ENCODE measurements at regions not wholly inside any gene's neighbourhood (a gene's known extent, or its start where the extent isn't known, plus 50 kb on each side); places are given as distances from the start of the nearest gene placed in this dataset.
A peak's percentile ranks its signal among the peaks of the same experiment; 100 is the strongest.

GRCh38 chr15:95716708-95717107 lies 613.8 kb upstream of the NR2F2 start:
- Histone ChIP-seq H3K9me3 (no peaks in the 10 kb centered on the region), H3K27me3 (no peaks in the 10 kb centered on the region), H3K27ac (no peak overlapping the region), H3K4me3 (no peak overlapping the region), H3K4me1 (no peaks in the 10 kb centered on the region), H3K36me3 (no peaks in the 10 kb centered on the region)
- DNase-seq (ENCODE audit: low spot score in 2 of 2): no peak
- intact Hi-C loops (cut with DNase I; ENCODE audit: low total_unique reads): no loop called here
- TF ChIP-seq, protein P1, sequence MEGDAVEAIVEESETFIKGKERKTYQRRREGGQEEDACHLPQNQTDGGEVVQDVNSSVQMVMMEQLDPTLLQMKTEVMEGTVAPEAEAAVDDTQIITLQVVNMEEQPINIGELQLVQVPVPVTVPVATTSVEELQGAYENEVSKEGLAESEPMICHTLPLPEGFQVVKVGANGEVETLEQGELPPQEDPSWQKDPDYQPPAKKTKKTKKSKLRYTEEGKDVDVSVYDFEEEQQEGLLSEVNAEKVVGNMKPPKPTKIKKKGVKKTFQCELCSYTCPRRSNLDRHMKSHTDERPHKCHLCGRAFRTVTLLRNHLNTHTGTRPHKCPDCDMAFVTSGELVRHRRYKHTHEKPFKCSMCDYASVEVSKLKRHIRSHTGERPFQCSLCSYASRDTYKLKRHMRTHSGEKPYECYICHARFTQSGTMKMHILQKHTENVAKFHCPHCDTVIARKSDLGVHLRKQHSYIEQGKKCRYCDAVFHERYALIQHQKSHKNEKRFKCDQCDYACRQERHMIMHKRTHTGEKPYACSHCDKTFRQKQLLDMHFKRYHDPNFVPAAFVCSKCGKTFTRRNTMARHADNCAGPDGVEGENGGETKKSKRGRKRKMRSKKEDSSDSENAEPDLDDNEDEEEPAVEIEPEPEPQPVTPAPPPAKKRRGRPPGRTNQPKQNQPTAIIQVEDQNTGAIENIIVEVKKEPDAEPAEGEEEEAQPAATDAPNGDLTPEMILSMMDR (IDR thresholded peaks at IDR 0.05): no peak
- TF ChIP-seq POLR2A (IDR thresholded peaks at IDR 0.05) (no peak), POLR2AphosphoS5 (IDR thresholded peaks at IDR 0.05) (no peak)

DNA sequence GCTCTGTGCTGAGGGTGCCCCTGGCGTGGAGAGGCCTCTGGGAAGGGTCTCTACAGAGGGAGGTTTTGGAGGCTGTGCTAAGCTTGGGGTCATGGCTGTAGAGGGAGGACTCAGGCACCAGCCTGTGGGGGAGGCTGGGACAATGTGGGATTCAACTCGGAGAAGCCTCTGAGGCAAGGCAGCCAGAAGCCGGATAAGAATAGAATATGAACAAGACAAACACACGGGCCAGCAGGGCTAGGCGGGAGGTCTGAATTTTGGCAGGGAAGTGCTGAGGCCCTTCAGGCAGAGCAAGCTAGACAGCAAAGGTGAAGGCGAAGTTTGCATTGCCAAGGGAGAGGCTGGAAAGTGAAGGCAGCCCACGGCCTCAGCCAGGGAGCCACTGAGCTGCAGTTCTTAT lies 612.1 kb upstream of the NR2F2 start:
- TF ChIP-seq, protein P1 (IDR thresholded peaks at IDR 0.05): no peak
- TF ChIP-seq POLR2AphosphoS5 (IDR thresholded peaks at IDR 0.05): no peak
- no peak for TF ChIP-seq POLR2A (IDR thresholded peaks at IDR 0.05)
- Histone ChIP-seq H3K4me1 (no peaks in the 10 kb centered on the region), H3K27me3 (no peaks in the 10 kb centered on the region), H3K27ac (no peak overlapping the region), H3K4me3 (no peak overlapping the region), H3K36me3 (peaks cover 3% of the 10 kb centered on the region), H3K9me3 (no peaks in the 10 kb centered on the region)
- intact Hi-C loops (cut with DNase I; ENCODE audit: low total_unique reads): no loop called here
- DNase-seq (ENCODE audit: low spot score in 2 of 2): peak in 1 of 2 donors; percentile 19

DNA sequence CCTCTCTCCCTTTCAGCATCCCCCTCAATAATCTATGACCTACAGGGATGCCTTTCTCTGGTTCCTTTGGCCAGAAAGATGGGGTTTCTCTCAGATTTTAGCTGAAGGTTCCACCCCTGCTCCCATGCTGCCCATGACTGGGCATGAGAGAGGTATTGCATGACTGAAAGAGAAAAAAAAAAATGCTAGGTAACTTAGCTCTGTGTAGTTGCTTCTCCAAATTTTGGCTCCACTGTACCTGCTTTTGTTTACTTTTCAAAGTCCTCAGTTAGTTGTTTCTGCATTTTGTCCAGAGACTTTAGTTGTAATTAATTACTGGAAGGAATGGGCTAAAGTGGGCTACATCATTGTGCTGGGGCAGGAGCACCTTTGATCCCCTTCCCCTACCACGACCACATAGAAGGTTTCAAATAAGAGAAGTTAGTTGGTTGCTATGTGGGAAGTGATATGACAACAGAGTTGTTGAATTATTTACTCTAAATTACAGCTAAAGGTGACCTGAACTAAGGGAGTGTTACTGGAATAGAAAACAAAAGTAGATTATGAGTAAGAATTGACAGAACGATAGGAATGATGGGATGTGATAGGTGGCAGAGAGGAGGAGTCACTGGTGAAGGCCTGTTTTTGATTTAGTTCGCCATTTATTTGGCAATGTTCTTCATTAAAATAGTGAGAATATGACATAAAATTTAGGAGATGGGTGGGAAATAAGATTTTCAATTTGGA lies 605.4 kb upstream of the NR2F2 start:
- Histone ChIP-seq H3K27me3 (no peaks in the 10 kb centered on the region), H3K4me3 (no peak overlapping the region), H3K27ac (no peak overlapping the region), H3K36me3 (peaks cover 3% of the 10 kb centered on the region), H3K4me1 (no peaks in the 10 kb centered on the region), H3K9me3 (no peaks in the 10 kb centered on the region)
- intact Hi-C loops (cut with DNase I; ENCODE audit: low total_unique reads): no loop called here
- no peak for TF ChIP-seq POLR2A (IDR thresholded peaks at IDR 0.05)
- TF ChIP-seq, protein P1 (IDR thresholded peaks at IDR 0.05): no peak
- no peak for TF ChIP-seq POLR2AphosphoS5 (IDR thresholded peaks at IDR 0.05)
- DNase-seq (ENCODE audit: low spot score in 2 of 2): no peak

GRCh38 chr15:95726891-95727290 lies 603.6 kb upstream of the NR2F2 start:
- no peaks in the 10 kb centered on the region for H3K27me3 ChIP-seq
- H3K9me3 ChIP-seq: no peaks in the 10 kb centered on the region
- intact Hi-C loops (cut with DNase I; ENCODE audit: low total_unique reads): no loop called here
- DNase-seq (ENCODE audit: low spot score in 2 of 2): no peak
- H3K4me3 ChIP-seq: no peak overlapping the region
- no peaks in the 10 kb centered on the region for H3K4me1 ChIP-seq
- no peak overlapping the region for H3K27ac ChIP-seq
- H3K36me3 ChIP-seq: peaks cover 3% of the 10 kb centered on the region
- TF ChIP-seq, protein P1 (IDR thresholded peaks at IDR 0.05): no peak
- TF ChIP-seq POLR2AphosphoS5 (IDR thresholded peaks at IDR 0.05) (no peak), POLR2A (IDR thresholded peaks at IDR 0.05) (no peak)

DNA sequence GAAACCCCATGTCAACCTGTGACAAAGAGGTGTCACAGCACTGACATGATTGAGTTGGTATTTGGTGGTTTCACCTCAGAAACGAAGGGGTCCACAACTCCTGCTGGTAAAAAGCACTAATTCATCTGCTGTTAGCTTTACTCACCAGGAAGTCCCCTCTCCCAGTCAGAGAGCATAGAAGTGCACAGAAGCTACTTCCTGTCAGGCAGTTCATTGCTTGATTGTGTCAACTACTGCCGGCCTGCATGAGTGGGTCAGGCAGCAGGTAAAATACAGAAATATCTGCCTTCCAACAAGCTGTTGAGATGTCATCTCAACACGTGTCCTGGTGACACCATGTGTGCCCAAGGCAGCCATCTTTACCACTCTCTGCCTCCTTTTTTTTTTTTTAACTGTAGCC lies 596.6 kb upstream of the NR2F2 start:
- H3K4me3 ChIP-seq: no peak overlapping the region
- intact Hi-C loops (cut with DNase I; ENCODE audit: low total_unique reads): loop anchor here (5.0 kb wide), 1 partner anchor 418 kb away; no protein-coding TSS in a partner anchor
- DNase-seq (ENCODE audit: low spot score in 2 of 2): no peak

More for the DNA sequence above, 596.6 kb upstream of the NR2F2 start:
- no peaks in the 10 kb centered on the region for H3K36me3 ChIP-seq
- no peaks in the 10 kb centered on the region for H3K9me3 ChIP-seq
- H3K4me1 ChIP-seq: no peaks in the 10 kb centered on the region
- TF ChIP-seq POLR2AphosphoS5 (IDR thresholded peaks at IDR 0.05) (no peak), POLR2A (IDR thresholded peaks at IDR 0.05) (no peak)
- TF ChIP-seq, protein P1 (IDR thresholded peaks at IDR 0.05): no peak
- no peak overlapping the region for H3K27ac ChIP-seq
- no peaks in the 10 kb centered on the region for H3K27me3 ChIP-seq
